Central memory CD8-positive, alpha-beta T cell (primary cell): ENCODE measurements at regions not wholly inside any gene's neighbourhood (a gene's known extent, or its start where the extent isn't known, plus 50 kb on each side); places are given as distances from the start of the nearest gene placed in this dataset.

Source experiments
- ATAC-seq: fragments of 150-1000 bp; cut with Tn5 transposase; replicated peaks from 2 replicates; pipeline ENCODE4 v1.10.0; 2022; ENCODE audit warnings: mild to moderate bottlenecking, moderate FRiP score, moderate number of reproducible peaks; ENCODE audit not compliant: poor library complexity, severe bottlenecking; ENCODE audit errors: extremely low read depth
- DNase-seq, 2 donors: peaks; one replicate each; pipeline ENCODE4 v3.0.0; 2021; ENCODE audit warnings: low spot score in 2 of 2
- H3K27ac Mint-ChIP-seq: one replicate; pipeline ENCODE4 v1.8.0; 2022; ENCODE audit warnings: low read depth, mild to moderate bottlenecking, moderate library complexity, mixed read lengths
- H3K27me3 Mint-ChIP-seq: one replicate; pipeline ENCODE4 v1.8.0; 2022; ENCODE audit warnings: mixed read lengths
- H3K36me3 Mint-ChIP-seq: one replicate; pipeline ENCODE4 v1.8.0; 2022; ENCODE audit warnings: mild to moderate bottlenecking, moderate library complexity, mixed read lengths; ENCODE audit not compliant: insufficient read depth
- H3K4me1 Mint-ChIP-seq: one replicate; pipeline ENCODE4 v1.8.0; 2022; ENCODE audit warnings: mixed read lengths
- H3K4me3 Mint-ChIP-seq: one replicate; pipeline ENCODE4 v1.8.0; 2022; ENCODE audit warnings: mild to moderate bottlenecking, moderate library complexity, mixed read lengths
- H3K9me3 Mint-ChIP-seq: one replicate; pipeline ENCODE4 v1.8.0; 2022; ENCODE audit warnings: mixed read lengths

DNA sequence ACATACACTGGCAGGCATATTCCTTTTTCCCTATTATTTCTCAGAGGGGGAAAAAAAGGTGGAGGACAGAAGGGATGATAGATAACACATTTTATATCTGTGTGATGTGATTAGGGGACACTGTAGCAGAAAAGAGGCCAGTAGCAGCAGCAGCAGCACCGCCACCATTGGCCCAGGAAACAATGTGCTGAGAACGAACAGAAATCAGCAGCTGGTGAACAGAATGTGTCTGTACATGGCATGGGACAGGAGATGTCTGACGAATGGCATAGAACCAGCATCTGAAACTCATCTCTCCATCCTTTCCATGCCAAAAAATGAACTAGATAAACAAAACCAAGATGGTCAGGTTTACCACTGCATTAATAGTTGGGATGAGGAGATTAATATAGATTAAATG, 936.1 kb upstream of the ACVR2A start:
- no peak for ATAC-seq
- no peak overlapping the region for H3K27ac Mint-ChIP-seq
- no peaks in the 10 kb centered on the region for H3K4me1 Mint-ChIP-seq
- H3K9me3 Mint-ChIP-seq: peaks cover 14% of the 10 kb centered on the region
- H3K27me3 Mint-ChIP-seq: no peaks in the 10 kb centered on the region
- DNase-seq: no peak
- H3K4me3 Mint-ChIP-seq: no peak overlapping the region
- H3K36me3 Mint-ChIP-seq: no peaks in the 10 kb centered on the region

DNA sequence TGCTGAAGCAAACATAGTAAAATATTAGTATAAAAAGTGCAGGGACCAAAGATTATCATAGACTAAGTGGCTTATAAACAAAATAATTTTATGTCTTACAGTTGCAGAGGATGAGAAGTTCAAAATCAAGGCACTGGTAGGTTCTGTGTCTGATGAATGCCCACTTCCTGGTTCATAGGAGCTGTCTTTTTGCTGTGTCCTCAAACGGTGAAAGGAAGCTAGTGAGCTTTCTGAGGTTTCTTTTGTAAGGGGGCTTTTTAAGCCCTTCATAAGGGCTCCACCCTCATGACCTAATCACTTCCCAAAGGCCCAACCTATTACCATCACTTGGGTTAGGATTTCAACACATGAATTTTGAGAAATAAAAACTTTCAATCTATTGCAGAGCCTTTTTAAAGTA, 946.7 kb upstream of the ACVR2A start:
- ATAC-seq (no peak), DNase-seq (no peak)
- Mint-ChIP-seq H3K36me3 (no peaks in the 10 kb centered on the region), H3K4me1 (no peaks in the 10 kb centered on the region), H3K27me3 (no peaks in the 10 kb centered on the region), H3K9me3 (peaks cover 9% of the 10 kb centered on the region), H3K4me3 (no peak overlapping the region), H3K27ac (no peak overlapping the region)

GRCh38 chr2:146894514-146894913, 950.3 kb upstream of the ACVR2A start:
- ATAC-seq: no peak
- H3K4me1 Mint-ChIP-seq: no peaks in the 10 kb centered on the region
- H3K27ac Mint-ChIP-seq: no peak overlapping the region
- no peaks in the 10 kb centered on the region for H3K36me3 Mint-ChIP-seq
- H3K9me3 Mint-ChIP-seq: peaks cover 24% of the 10 kb centered on the region
- no peak for DNase-seq
- no peaks in the 10 kb centered on the region for H3K27me3 Mint-ChIP-seq
- H3K4me3 Mint-ChIP-seq: no peak overlapping the region

GRCh38 chr2:146893500-146894041, 951.3 kb upstream of the ACVR2A start:
- Mint-ChIP-seq H3K4me3 (no peak overlapping the region), H3K27ac (no peak overlapping the region), H3K27me3 (no peaks in the 10 kb centered on the region), H3K4me1 (no peaks in the 10 kb centered on the region), H3K36me3 (no peaks in the 10 kb centered on the region), H3K9me3 (peaks cover 24% of the 10 kb centered on the region)
- DNase-seq (no peak), ATAC-seq (no peak)

DNA sequence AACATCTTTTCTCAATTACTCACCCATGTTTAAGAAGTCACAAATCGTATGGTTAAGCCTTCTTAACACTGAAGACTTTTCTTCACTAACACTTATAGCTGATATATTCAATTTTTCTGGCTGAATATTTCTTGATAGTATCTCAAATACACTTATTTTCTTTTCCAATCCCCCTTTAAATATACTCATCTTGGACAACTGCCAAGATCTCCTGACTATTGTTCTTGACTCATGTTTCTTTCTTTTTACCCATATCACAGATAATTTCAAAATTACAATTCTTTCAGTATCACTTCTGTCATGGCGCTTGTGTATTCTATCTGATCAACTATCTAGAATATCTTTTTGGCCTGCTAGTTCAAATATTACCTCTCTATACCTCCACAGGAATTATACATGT, 954.3 kb upstream of the ACVR2A start:
- no peak overlapping the region for H3K27ac Mint-ChIP-seq
- no peaks in the 10 kb centered on the region for H3K27me3 Mint-ChIP-seq
- DNase-seq (no peak), ATAC-seq (no peak)
- H3K4me3 Mint-ChIP-seq: no peak overlapping the region
- H3K9me3 Mint-ChIP-seq: peaks cover 16% of the 10 kb centered on the region
- no peaks in the 10 kb centered on the region for H3K4me1 Mint-ChIP-seq
- no peaks in the 10 kb centered on the region for H3K36me3 Mint-ChIP-seq

GRCh38 chr2:146879882-146880281, 964.9 kb upstream of the ACVR2A start:
- Mint-ChIP-seq H3K4me3 (no peak overlapping the region), H3K9me3 (peaks cover 26% of the 10 kb centered on the region), H3K4me1 (no peaks in the 10 kb centered on the region), H3K27ac (no peak overlapping the region), H3K27me3 (no peaks in the 10 kb centered on the region), H3K36me3 (no peaks in the 10 kb centered on the region)
- DNase-seq (no peak), ATAC-seq (no peak)

- no peaks in the 10 kb centered on the region for H3K4me1 Mint-ChIP-seq
- H3K36me3 Mint-ChIP-seq: no peaks in the 10 kb centered on the region
- peaks cover 14% of the 10 kb centered on the region for H3K9me3 Mint-ChIP-seq
- H3K27me3 Mint-ChIP-seq: no peaks in the 10 kb centered on the region
- H3K4me3 Mint-ChIP-seq: no peak overlapping the region
- H3K27ac Mint-ChIP-seq: no peak overlapping the region
- ATAC-seq (no peak), DNase-seq (no peak)
Measured at GRCh38 chr2:146874260-146874658, 970.6 kb upstream of the ACVR2A start.

GRCh38 chr2:146873646-146874259, 971.1 kb upstream of the ACVR2A start:
- Mint-ChIP-seq H3K27ac (no peak overlapping the region), H3K4me1 (no peaks in the 10 kb centered on the region), H3K9me3 (peaks cover 10% of the 10 kb centered on the region), H3K27me3 (no peaks in the 10 kb centered on the region), H3K36me3 (no peaks in the 10 kb centered on the region), H3K4me3 (no peak overlapping the region)
- no peak for ATAC-seq
- no peak for DNase-seq

GRCh38 chr2:146873056-146873455, 971.8 kb upstream of the ACVR2A start:
- no peaks in the 10 kb centered on the region for H3K4me1 Mint-ChIP-seq
- H3K9me3 Mint-ChIP-seq: peaks cover 10% of the 10 kb centered on the region
- H3K36me3 Mint-ChIP-seq: no peaks in the 10 kb centered on the region
- DNase-seq (no peak), ATAC-seq (no peak)
- H3K27ac Mint-ChIP-seq: no peak overlapping the region
- H3K4me3 Mint-ChIP-seq: no peak overlapping the region
- no peaks in the 10 kb centered on the region for H3K27me3 Mint-ChIP-seq

- Mint-ChIP-seq H3K9me3 (peaks cover under 1% of the 10 kb centered on the region), H3K4me3 (no peak overlapping the region), H3K36me3 (no peaks in the 10 kb centered on the region), H3K27me3 (no peaks in the 10 kb centered on the region), H3K27ac (no peak overlapping the region), H3K4me1 (no peaks in the 10 kb centered on the region)
- DNase-seq: no peak
- ATAC-seq: no peak
Measured at GRCh38 chr2:146870691-146871090, 974.1 kb upstream of the ACVR2A start.

GRCh38 chr2:146869328-146869727, 975.5 kb upstream of the ACVR2A start:
- DNase-seq: no peak
- Mint-ChIP-seq H3K27me3 (no peaks in the 10 kb centered on the region), H3K4me1 (no peaks in the 10 kb centered on the region), H3K4me3 (no peak overlapping the region), H3K27ac (no peak overlapping the region), H3K9me3 (peaks cover 12% of the 10 kb centered on the region), H3K36me3 (no peaks in the 10 kb centered on the region)
- no peak for ATAC-seq

DNA sequence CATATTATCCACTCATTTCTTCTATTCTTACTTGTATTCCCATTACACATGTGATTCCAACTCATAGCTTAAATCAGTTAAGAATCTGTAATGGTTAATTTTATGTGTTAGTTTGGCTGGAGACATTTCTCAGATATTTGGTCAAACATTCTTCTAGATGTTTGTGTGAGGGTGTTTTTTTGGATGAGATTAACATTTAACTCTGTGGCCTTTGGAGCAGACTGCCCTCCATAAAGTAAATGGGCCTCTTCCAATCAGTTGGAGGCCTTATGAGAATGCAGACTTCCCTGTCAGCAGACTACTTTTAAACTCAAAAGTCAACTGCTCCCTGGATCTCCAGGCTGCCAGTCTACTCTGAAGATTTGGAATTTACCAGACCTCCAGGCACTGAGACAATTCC, 976.8 kb upstream of the ACVR2A start:
- ATAC-seq (no peak), DNase-seq (no peak)
- Mint-ChIP-seq H3K4me1 (no peaks in the 10 kb centered on the region), H3K9me3 (peaks cover 12% of the 10 kb centered on the region), H3K4me3 (no peak overlapping the region), H3K27me3 (no peaks in the 10 kb centered on the region), H3K36me3 (no peaks in the 10 kb centered on the region), H3K27ac (no peak overlapping the region)

GRCh38 chr2:146867477-146867986, 977.3 kb upstream of the ACVR2A start:
- Mint-ChIP-seq H3K4me3 (no peak overlapping the region), H3K36me3 (no peaks in the 10 kb centered on the region), H3K27me3 (no peaks in the 10 kb centered on the region), H3K4me1 (no peaks in the 10 kb centered on the region), H3K9me3 (peaks cover 12% of the 10 kb centered on the region), H3K27ac (no peak overlapping the region)
- DNase-seq (no peak), ATAC-seq (no peak)
